SH-SY5Y (cell line): ENCODE measurements at regions not wholly inside any gene's neighbourhood (a gene's known extent, or its start where the extent isn't known, plus 50 kb on each side); places are given as distances from the start of the nearest gene placed in this dataset.

Experiments used
- GATA2 ChIP-seq: IDR thresholded peaks from 2 replicates; pipeline ENCODE4 v1.6.1; 2011; ENCODE audit warnings: mild to moderate bottlenecking, low read depth, low read length
- GATA3 ChIP-seq: IDR thresholded peaks from 2 replicates; pipeline ENCODE4 v1.6.1; 2011; ENCODE audit warnings: low read depth, mild to moderate bottlenecking, low read length, moderate library complexity

GRCh38 chr10:118436742-118437141 lies 94.6 kb upstream of the FAM204A start:
- TF ChIP-seq GATA2: no peak
- no peak for TF ChIP-seq GATA3

GRCh38 chr10:118430190-118430589 lies 88.1 kb upstream of the FAM204A start:
- TF ChIP-seq GATA3: no peak
- no peak for TF ChIP-seq GATA2

DNA sequence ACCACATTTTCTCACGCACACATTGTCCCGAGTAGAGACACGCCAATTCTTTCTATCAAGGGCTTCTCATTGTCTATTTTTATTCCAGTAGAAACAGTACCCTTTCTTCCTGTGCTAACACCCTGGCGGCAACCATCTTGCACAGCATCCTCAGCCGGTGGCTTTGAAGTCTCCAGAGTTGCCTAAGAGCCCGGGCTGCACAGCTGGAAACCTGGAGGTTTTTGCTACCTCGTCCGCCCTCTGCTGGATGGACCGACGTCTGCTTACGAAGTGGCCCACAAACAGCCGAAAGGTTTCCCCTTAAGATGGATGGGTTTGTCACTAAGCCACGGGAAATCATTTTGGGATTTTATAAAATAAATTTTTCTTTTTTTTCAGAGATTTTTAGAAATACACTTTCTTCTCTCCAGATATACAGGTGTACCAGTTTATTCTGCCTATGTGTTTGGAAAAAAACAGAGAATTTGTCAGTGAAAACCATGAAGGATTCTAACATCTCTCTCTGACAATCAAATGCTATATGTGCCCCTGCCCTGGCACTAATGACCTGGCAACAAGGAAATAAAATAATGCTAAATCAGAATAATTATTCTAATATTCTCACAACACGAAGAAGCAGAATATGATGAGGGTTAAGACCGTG lies 81.8 kb upstream of the FAM204A start:
- no peak for TF ChIP-seq GATA2

GRCh38 chr10:118422241-118422640 lies 80.1 kb upstream of the FAM204A start:
- no peak for TF ChIP-seq GATA2
- TF ChIP-seq GATA3: no peak

- no peak for TF ChIP-seq GATA3
- TF ChIP-seq GATA2: no peak
Measured at GRCh38 chr10:118412932-118413331, 70.8 kb upstream of the FAM204A start.

DNA sequence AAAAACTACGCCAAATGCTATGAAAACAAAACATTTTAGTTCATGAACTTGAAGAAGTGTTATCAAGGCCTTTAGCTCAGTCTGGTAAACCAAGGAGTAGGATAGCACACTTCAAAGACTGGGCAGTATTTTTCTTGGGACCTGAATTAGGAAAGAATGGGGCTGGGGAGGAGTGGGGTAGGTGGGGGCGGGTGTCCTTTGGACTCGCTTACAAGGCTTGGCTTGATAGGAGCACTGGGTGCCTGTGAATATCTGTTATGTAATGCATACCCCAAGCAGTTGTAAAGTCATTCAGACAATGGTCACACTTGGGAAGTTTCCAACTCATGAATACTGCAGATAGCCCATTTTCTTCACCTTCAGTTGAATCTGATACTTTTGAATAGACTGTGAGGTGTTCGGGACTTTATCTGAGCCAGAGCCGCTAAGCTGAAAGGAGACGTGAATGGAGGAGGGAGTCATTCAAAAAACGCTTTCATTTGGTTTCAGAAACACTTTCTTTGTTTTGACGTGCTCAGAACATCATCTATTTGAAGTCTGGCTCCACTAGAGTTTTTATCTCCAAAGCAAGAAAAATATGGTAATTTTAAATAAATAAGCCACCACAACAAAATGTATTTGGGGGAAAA lies 70.1 kb upstream of the FAM204A start:
- no peak for TF ChIP-seq GATA3
- no peak for TF ChIP-seq GATA2

GRCh38 chr10:118409295-118409694 lies 67.2 kb upstream of the FAM204A start:
- TF ChIP-seq GATA2: no peak
- no peak for TF ChIP-seq GATA3

- TF ChIP-seq GATA3 (no peak), GATA2 (no peak)
Measured at GRCh38 chr10:118408181-118408580, 66.1 kb upstream of the FAM204A start.

DNA sequence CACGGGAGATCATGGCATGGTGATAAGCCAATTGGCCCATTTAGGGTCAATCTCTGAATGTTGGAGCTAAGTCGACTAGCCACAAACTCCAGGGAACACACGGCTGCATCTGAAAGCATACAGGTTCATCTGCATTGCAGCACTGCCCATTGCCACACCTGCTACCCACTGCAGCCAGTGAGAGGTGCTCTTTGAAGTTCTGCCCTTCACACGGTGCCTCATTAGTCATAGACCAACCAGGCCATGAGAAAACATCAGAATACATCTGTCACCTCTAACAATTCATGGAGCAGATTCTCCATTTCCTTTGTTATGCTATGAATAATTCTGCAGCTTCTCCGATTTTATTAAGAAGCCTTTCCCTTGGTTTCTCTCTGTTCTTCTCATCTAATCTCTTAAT lies 65.7 kb upstream of the FAM204A start:
- TF ChIP-seq GATA3 (no peak), GATA2 (no peak)

DNA sequence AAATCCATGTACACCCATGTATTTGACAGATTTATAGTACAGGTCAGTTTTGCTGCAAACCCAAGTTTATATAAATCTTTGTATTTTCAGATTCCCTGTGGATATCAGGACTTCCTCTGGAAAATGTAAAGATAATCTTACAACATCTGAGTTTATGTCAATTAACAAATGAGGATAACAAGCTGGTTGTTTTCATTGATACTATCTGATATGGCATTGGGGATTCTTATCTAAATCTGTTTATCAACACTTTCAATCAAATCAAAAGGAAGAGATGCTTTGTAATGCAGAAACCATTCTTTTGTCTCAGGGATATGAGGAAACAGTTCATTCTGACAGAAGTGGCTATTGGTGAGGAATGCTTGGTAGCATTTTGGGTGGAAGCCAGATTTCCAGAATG lies 64.9 kb upstream of the FAM204A start:
- TF ChIP-seq GATA3 (peak; percentile 60), GATA2 (no peak)

- TF ChIP-seq GATA2: no peak
- no peak for TF ChIP-seq GATA3
Measured at GRCh38 chr10:118405928-118406327, 63.8 kb upstream of the FAM204A start.

DNA sequence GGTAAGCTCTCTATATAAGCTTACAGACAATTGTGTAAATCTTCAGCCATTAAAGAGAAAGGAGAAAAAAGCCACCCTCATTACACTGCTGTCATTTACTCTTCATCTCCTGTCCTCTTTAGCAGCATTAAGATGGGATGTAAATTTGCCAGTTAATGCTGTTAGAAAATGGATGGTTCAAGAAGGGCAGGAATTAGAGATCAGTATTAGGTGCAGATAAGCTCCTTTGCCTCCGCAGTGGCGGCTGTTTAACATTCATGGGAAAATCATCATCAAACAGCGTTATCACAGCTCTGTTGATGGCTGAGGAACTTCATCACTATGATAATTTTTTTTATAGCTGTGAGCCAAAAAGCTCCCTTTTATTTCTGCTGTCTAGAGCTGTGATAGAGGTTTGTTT lies 61.8 kb upstream of the FAM204A start:
- TF ChIP-seq GATA2 (no peak), GATA3 (no peak)

- TF ChIP-seq GATA3 (no peak), GATA2 (no peak)
Measured at GRCh38 chr10:118401708-118402193, 59.6 kb upstream of the FAM204A start.

- TF ChIP-seq GATA2: no peak
- no peak for TF ChIP-seq GATA3
Measured at GRCh38 chr10:118397391-118397790, 55.3 kb upstream of the FAM204A start.

GRCh38 chr10:118395947-118396346 lies 53.8 kb upstream of the FAM204A start:
- no peak for TF ChIP-seq GATA3
- TF ChIP-seq GATA2: no peak

DNA sequence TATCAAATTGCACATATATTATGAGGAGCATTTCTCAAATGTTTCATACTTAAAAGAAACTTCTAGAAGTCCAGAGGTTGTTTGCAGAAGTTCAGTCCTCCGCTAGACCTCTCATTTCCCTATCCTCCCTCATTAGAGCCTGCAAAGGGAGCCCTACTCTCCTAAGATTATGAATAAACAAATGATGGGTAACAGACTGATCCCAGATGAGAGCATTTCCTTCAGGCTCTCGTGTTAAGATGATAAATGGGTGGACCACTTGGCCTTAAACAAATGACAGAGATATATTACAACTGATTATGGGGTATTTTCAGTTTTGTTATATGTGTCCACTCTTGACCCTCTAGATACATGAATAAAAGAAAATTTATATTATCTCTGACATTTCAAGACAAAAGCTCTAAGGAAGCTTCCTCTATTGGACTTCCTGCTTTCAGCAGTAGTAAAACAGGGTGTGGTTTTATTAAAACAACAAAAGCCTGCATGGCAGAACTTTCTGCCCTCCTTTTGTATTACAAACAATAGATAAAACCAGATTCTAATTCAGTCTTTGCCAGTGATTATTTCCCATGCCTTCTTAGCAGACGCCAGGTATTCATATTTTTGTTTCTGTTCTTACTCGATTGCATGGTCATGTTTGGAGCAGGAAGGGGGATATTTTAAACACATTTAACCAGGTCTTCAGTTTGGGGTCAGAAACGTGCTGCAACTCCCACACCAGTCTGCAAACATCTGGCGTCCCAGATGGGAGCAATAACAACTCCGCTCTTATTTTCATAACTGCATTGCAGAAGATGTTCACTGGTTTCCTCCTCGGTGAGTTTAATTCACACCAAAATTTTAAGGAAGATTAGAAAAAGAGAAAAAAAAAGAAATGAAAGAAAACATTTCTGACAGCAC lies 52.4 kb upstream of the FAM204A start:
- TF ChIP-seq GATA2 (no peak), GATA3 (no peak)

DNA sequence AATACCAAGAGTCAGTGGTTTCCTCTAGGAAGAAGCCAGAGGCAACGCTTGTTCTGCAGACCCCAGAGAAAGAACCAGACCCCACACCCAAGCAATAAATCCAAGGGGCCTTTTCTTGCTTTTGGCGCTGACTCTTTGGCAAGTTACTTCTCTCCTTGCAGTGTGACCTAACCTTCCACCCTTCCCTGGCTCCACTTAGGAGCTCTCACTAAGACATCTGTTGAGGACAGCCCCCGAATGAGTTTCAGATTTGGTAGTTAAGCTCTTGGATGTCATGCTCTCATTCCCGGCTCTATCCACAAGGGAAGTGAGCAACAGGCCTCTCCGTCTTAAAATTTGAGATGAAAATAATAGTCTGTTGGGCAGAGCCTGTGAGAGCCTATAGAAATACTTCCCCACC lies 50.6 kb upstream of the FAM204A start:
- TF ChIP-seq GATA3: no peak
- TF ChIP-seq GATA2: no peak
